AG04449 (cell line): ENCODE measurements at regions not wholly inside any gene's neighbourhood (a gene's known extent, or its start where the extent isn't known, plus 50 kb on each side); places are given as distances from the start of the nearest gene placed in this dataset.

Source experiments
- CTCF ChIA-PET: fragments of 350-600 bp; formaldehyde crosslinking; extraction: SDS; loops from one replicate; lab custom pipeline; 2021; ENCODE audit warnings: antibody characterized with exemption; lab: Yijun Ruan, JAX
- POLR2A ChIA-PET: fragments of 400-600, 350-600 bp; formaldehyde crosslinking; extraction: SDS; loops from one replicate; lab custom pipeline; 2020; ENCODE audit warnings: antibody characterized with exemption, inconsistent platforms; lab: Yijun Ruan, JAX
- DNase-seq: peaks from one replicate; pipeline ENCODE4 v3.0.0-alpha.2; 2010; ENCODE audit warnings: low read depth, low spot score
- H3K4me3 ChIP-seq: 2 replicates; pipeline ENCODE4 v1.5.1; 2011; ENCODE audit warnings: low read depth, mild to moderate bottlenecking, control low read depth, low read length
- TF ChIP-seq, protein P1 (sequence below): IDR thresholded peaks from one replicate; pipeline ENCODE4 v1.5.1; 2011; ENCODE audit warnings: mild to moderate bottlenecking, moderate library complexity, low read length, control low read depth, inconsistent platforms; ENCODE audit not compliant: insufficient read depth; ENCODE audit errors: missing control alignments

GRCh38 chr2:2740238-2740775, 409.2 kb upstream of the MYT1L start:
- POLR2A ChIA-PET: no interaction called here
- CTCF ChIA-PET: no interaction called here
- H3K4me3 ChIP-seq: no peak overlapping the region
- no peak for DNase-seq
- TF ChIP-seq, protein P1, sequence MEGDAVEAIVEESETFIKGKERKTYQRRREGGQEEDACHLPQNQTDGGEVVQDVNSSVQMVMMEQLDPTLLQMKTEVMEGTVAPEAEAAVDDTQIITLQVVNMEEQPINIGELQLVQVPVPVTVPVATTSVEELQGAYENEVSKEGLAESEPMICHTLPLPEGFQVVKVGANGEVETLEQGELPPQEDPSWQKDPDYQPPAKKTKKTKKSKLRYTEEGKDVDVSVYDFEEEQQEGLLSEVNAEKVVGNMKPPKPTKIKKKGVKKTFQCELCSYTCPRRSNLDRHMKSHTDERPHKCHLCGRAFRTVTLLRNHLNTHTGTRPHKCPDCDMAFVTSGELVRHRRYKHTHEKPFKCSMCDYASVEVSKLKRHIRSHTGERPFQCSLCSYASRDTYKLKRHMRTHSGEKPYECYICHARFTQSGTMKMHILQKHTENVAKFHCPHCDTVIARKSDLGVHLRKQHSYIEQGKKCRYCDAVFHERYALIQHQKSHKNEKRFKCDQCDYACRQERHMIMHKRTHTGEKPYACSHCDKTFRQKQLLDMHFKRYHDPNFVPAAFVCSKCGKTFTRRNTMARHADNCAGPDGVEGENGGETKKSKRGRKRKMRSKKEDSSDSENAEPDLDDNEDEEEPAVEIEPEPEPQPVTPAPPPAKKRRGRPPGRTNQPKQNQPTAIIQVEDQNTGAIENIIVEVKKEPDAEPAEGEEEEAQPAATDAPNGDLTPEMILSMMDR: no peak

GRCh38 chr2:2739231-2739795, 408.2 kb upstream of the MYT1L start:
- TF ChIP-seq, protein P1: no peak
- no peak overlapping the region for H3K4me3 ChIP-seq
- ChIA-PET POLR2A (no interaction called here), CTCF (no interaction called here)
- DNase-seq: no peak

DNA sequence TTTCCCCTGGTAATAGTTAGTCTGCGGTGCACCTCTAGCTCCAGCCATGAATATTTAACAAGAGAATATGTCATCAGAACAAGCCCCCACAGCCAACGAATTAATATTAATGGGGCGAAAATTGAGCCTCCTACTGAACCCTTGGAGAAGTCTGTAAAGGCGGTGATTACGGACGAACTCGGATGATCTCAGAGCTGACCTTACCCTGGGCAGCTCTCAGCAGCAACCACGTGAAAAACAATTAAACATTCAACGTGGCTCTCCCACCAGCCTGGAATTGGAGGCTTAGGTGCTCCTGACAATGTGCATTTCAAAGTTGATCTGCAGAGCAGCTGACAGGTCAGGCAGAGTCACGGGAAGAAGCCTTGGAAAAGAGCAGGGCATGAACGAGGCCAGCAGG, 407.6 kb upstream of the MYT1L start:
- no peak overlapping the region for H3K4me3 ChIP-seq
- ChIA-PET CTCF (no interaction called here), POLR2A (no interaction called here)
- TF ChIP-seq, protein P1: no peak
- DNase-seq: no peak

- TF ChIP-seq, protein P1: no peak
- H3K4me3 ChIP-seq: no peak overlapping the region
- CTCF ChIA-PET: no interaction called here
- DNase-seq: no peak
- POLR2A ChIA-PET: no interaction called here
Observed at GRCh38 chr2:2738276-2738675, 407.2 kb upstream of the MYT1L start.

DNA sequence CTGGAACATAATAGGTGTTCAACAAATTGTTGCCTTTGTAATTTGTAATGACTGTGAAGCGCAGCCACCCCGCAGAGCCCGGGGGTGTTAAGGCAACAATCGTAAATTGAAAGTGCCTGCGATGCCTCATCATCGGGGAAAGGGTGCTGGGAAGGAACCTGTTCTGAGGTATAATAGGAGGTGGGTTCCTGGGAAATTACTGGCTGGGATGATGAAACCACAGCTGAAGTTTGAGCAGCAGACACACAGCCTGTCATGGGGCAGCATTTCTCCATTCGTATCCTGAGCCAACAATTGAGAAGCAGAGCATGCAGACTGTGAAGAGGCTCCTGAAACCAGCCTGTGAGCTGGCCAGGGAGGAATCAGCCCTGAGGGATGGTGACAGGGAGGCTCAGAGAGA, 404.0 kb upstream of the MYT1L start:
- TF ChIP-seq, protein P1: no peak
- POLR2A ChIA-PET: no interaction called here
- H3K4me3 ChIP-seq: no peak overlapping the region
- CTCF ChIA-PET: no interaction called here
- no peak for DNase-seq

- ChIA-PET CTCF (no interaction called here), POLR2A (no interaction called here)
- TF ChIP-seq, protein P1: no peak
- H3K4me3 ChIP-seq: no peak overlapping the region
- DNase-seq: no peak
Observed at GRCh38 chr2:2734308-2734707, 403.2 kb upstream of the MYT1L start.
